Lower leg skin (tissue), 4 donors: ENCODE measurements at regions not wholly inside any gene's neighbourhood (a gene's known extent, or its start where the extent isn't known, plus 50 kb on each side); places are given as distances from the start of the nearest gene placed in this dataset.

ENCODE experiments used
- DNase-seq, 2 donors: peaks; one replicate each; pipeline ENCODE4 v3.0.0-alpha.2; 2019; ENCODE audit warnings: low spot score in 2 of 2
- H3K4me3 ChIP-seq: fragments of 200-600 bp; sonication (generic); 2 replicates; pipeline ENCODE4 v1.5.1; 2017; ENCODE audit warnings: mild to moderate bottlenecking, low read depth; ENCODE audit not compliant: poor library complexity, severe bottlenecking
- CTCF ChIP-seq, 3 donors: fragments of 450-650 bp; IDR thresholded peaks; one replicate each; pipeline ENCODE4 v1.5.1; 2016; ENCODE audit warnings: antibody characterized with exemption in 3 of 3, mild to moderate bottlenecking in 3 of 3, moderate library complexity in 2 of 3
- POLR2A ChIP-seq, 2 donors: fragments of 450-650 bp; IDR thresholded peaks; one replicate each; pipeline ENCODE4 v1.6.1; 2016 to 2017; ENCODE audit warnings: antibody characterized with exemption in 2 of 2, mild to moderate bottlenecking in 1 of 2, moderate library complexity in 1 of 2
- WGBS, 2 donors: methylation state at CpG; one replicate each; pipeline ENCODE4 v1.1.5; 2018; 5-methylcytosine and 5-hydroxymethylcytosine counted together
- intact Hi-C: fragments of 100-400 bp; cut with DNase I; formaldehyde crosslinking; loops from one replicate; pipeline ENCODE4 v1.15.0; 2023; ENCODE audit warnings: low total_unique reads

- DNase-seq: no peak
- TF ChIP-seq CTCF (IDR thresholded peaks at IDR 0.05) (no peak), POLR2A (IDR thresholded peaks at IDR 0.05) (no peak)
- 45 to 48% methylated on average over 6 of the region's 6 CpGs for WGBS, 2 donors
- intact Hi-C loops: no loop called here
- no peak overlapping the region for H3K4me3 ChIP-seq
These were observed 127.2 kb upstream of the GSC start for GRCh38 chr14:94897082-94897481.

- TF ChIP-seq CTCF (IDR thresholded peaks at IDR 0.05) (no peak), POLR2A (IDR thresholded peaks at IDR 0.05) (no peak)
- DNase-seq: no peak
- no peak overlapping the region for H3K4me3 ChIP-seq
- 81% methylated on average over 17 of the region's 17 CpGs for WGBS, 2 donors
- intact Hi-C loops: no loop called here
These were observed 123.7 kb upstream of the GSC start for GRCh38 chr14:94893411-94894160.

GRCh38 chr14:94890785-94891184 is 120.9 kb upstream of the GSC start:
- H3K4me3 ChIP-seq: no peak overlapping the region
- TF ChIP-seq POLR2A (IDR thresholded peaks at IDR 0.05): no peak
- TF ChIP-seq CTCF (IDR thresholded peaks at IDR 0.05): no peak
- intact Hi-C loops: no loop called here
- no peak for DNase-seq
- 48 to 58% methylated on average over 6 of the region's 6 CpGs for WGBS, 2 donors

GRCh38 chr14:94889520-94890312 is 119.8 kb upstream of the GSC start:
- no peak for DNase-seq
- TF ChIP-seq POLR2A (IDR thresholded peaks at IDR 0.05): no peak
- TF ChIP-seq CTCF (IDR thresholded peaks at IDR 0.05): no peak
- WGBS, 2 donors: 93 to 95% methylated on average over 6 of the region's 6 CpGs
- H3K4me3 ChIP-seq: no peak overlapping the region
- intact Hi-C loops: no loop called here

GRCh38 chr14:94888121-94888520 is 118.2 kb upstream of the GSC start:
- 70 to 80% methylated on average over 12 of the region's 12 CpGs for WGBS, 2 donors
- H3K4me3 ChIP-seq: no peak overlapping the region
- TF ChIP-seq CTCF (IDR thresholded peaks at IDR 0.05): no peak
- TF ChIP-seq POLR2A (IDR thresholded peaks at IDR 0.05): no peak
- intact Hi-C loops: no loop called here
- DNase-seq: no peak
